Esophagus (tissue), 2 donors: ENCODE measurements at regions not wholly inside any gene's neighbourhood (a gene's known extent, or its start where the extent isn't known, plus 50 kb on each side); places are given as distances from the start of the nearest gene placed in this dataset.

Experiments used
- H3K27ac ChIP-seq, 2 donors: one replicate each; pipeline ENCODE4 v1.5.1; 2013; ENCODE audit warnings: low read depth in 2 of 2, mild to moderate bottlenecking in 2 of 2, inconsistent platforms in 1 of 2, low read length in 1 of 2, moderate library complexity in 1 of 2
- H3K27me3 ChIP-seq, 2 donors: one replicate each; pipeline ENCODE4 v1.6.1; 2013; ENCODE audit warnings: low read length in 2 of 2, control low read depth in 1 of 2, mild to moderate bottlenecking in 1 of 2; ENCODE audit not compliant: insufficient read depth in 2 of 2, control insufficient read depth in 1 of 2
- H3K36me3 ChIP-seq, 2 donors: one replicate each; pipeline ENCODE4 v1.6.1; 2013; ENCODE audit warnings: low read length in 1 of 2; ENCODE audit not compliant: control insufficient read depth in 2 of 2, insufficient read depth in 2 of 2
- H3K4me1 ChIP-seq, 2 donors: one replicate each; pipeline ENCODE4 v1.6.1; 2013; ENCODE audit warnings: low read length in 1 of 2; ENCODE audit not compliant: control insufficient read depth in 2 of 2, insufficient read depth in 2 of 2
- H3K4me3 ChIP-seq, 2 donors: one replicate each; pipeline ENCODE4 v1.5.1; 2013; ENCODE audit warnings: low read length in 2 of 2, mild to moderate bottlenecking in 2 of 2, low read depth in 1 of 2, moderate library complexity in 1 of 2
- H3K9me3 ChIP-seq, 2 donors: one replicate each; pipeline ENCODE4 v1.6.1; 2013; ENCODE audit warnings: mild to moderate bottlenecking in 2 of 2, low read depth in 1 of 2, low read length in 1 of 2, moderate library complexity in 1 of 2; ENCODE audit not compliant: control insufficient read depth in 2 of 2, insufficient read depth in 1 of 2
- WGBS, 2 donors: extraction: QIAGEN DNeasy Blood & Tissue Kit; methylation state at CpG; one replicate each; pipeline ENCODE4 v1.1.7; 2013; 5-methylcytosine and 5-hydroxymethylcytosine counted together
- donor health status: healthy with polysubstance abuse.
- donor health status: Bipolar disorder and iron deficiency.

DNA sequence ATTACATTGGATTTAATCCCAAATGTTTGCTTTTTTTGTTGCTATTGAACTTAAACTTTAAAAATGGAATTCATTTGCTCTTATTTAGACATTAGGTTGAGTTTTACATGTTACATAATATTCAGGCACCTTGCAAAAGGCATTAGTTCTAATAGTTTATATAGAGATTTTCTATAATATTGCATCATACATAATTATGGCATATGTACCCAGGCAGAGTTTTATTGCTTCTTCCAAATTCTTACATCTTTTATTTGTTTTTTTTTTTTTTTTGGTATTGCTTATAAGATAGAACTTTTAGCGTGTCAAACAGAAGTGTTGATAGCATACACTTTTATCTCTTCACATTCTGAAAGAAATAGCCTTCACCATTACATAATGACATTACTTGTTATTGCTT, 487.7 kb downstream of the GABRG1 start:
- Histone ChIP-seq H3K9me3 (peaks cover 0 to 3% of the 10 kb centered on the region in 2 donors), H3K27me3 (no peaks in the 10 kb centered on the region), H3K27ac (no peak overlapping the region), H3K36me3 (no peaks in the 10 kb centered on the region), H3K4me1 (no peaks in the 10 kb centered on the region), H3K4me3 (no peak overlapping the region)
- 92 to 95% methylated on average over 1 of the region's 1 CpG for WGBS, 2 donors

DNA sequence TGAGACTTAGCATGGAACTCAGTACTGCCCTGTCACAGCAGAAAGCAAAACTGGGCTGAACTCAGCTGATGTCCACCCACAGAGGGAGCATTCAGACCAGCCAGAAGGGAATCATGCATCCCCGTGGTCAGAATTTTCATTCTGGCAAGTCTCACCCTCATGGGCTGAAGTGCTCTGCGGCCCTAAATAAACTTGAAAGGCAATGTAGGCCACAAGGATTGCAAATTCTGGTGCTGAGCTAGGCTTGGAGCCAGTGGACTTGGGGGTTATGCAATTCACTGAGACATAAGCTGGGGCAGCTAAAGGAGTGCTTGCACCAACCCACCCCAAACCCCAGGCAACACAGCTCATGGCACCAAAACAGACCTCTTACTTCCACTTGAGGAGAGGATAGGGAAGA, 494.1 kb downstream of the GABRG1 start:
- no peak overlapping the region for H3K4me3 ChIP-seq
- no peaks in the 10 kb centered on the region for H3K4me1 ChIP-seq
- 59 to 73% methylated on average over 2 of the region's 2 CpGs for WGBS, 2 donors
- no peaks in the 10 kb centered on the region for H3K36me3 ChIP-seq
- H3K27ac ChIP-seq, result no peak overlapping the region
- H3K9me3 ChIP-seq, result no peaks in the 10 kb centered on the region
- no peaks in the 10 kb centered on the region for H3K27me3 ChIP-seq

DNA sequence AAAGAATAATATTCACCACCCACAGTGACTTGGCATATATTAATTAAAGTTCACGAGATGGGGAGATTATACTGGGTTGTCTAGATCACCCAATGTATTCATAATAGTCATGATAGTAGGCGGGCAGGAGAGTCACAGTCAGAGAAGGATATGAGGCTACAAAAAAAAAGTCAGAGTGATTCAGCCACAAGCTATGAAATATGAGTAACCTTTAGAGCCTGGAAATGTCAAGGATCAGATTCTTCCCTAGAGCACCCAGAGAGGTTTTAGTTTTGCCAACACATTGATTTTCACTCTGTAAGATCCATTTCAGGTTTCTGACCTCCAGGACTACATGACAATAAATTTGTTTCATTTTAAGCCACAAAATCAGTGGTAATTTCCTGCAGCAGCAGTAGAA, 501.9 kb downstream of the GABRG1 start:
- WGBS, 2 donors, result 55 to 58% methylated on average over 2 of the region's 2 CpGs
- H3K9me3 ChIP-seq, result no peaks in the 10 kb centered on the region
- H3K4me1 ChIP-seq, result no peaks in the 10 kb centered on the region
- no peaks in the 10 kb centered on the region for H3K36me3 ChIP-seq
- no peaks in the 10 kb centered on the region for H3K27me3 ChIP-seq
- H3K27ac ChIP-seq, result no peak overlapping the region
- H3K4me3 ChIP-seq, result no peak overlapping the region

DNA sequence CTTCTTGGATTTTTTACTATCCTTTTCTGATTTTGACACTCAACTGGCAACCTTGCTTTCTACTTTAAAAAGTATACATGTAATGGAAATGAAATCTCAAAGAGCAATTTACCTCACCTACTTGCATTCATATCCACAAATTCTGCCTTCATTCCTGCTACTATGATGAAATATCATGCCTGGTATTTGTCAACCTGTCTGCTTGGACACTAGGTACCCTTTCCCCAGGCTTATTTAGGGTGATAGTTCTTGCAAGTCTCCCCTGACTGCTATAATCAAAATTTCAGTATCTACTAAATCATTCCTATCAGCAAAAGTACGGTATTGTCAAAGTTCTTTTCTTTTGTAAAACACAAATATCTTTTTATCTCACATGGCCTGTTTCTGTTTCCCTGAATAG, 503.0 kb downstream of the GABRG1 start:
- Histone ChIP-seq H3K9me3 (no peaks in the 10 kb centered on the region), H3K36me3 (no peaks in the 10 kb centered on the region), H3K4me1 (no peaks in the 10 kb centered on the region), H3K27ac (no peak overlapping the region), H3K27me3 (no peaks in the 10 kb centered on the region), H3K4me3 (no peak overlapping the region)
- 73 to 86% methylated on average over 1 of the region's 1 CpG for WGBS, 2 donors

DNA sequence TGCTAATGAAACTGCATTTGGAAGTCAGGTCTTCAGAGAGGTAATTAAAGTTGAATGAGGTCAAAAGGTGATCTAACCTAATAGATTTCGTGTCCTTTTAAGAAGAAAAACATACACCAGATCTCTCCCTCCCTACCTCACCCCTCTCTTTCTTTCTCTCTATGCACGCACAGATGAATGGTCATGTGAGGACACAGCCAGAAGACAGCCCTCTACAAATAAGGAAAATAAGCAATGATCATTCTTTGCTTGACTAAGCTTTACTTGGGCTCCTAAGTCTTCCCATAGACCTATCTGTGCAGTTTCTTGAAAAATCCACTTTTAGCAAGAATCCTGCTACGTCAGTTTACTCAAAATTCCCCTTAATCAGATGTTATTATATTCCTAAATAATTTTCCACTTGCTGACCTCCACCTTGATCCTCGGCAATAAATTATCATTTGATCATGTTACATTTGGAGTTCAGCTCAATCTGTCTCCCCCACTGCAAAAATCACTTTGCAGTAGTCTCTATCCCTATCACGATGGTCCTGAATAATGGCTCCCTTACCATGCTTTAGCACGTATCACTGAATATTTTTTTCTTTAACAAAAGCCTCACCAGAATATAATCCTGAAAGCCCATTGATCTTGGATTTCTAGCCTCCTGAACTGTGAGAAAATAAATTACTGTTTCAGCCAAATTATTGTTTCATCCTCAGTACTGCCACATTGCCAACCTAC, 527.3 kb downstream of the GABRG1 start:
- no peak overlapping the region for H3K4me3 ChIP-seq
- no peaks in the 10 kb centered on the region for H3K27me3 ChIP-seq
- no peaks in the 10 kb centered on the region for H3K9me3 ChIP-seq
- WGBS, 2 donors, result 66 to 69% methylated on average over 6 of the region's 6 CpGs
- no peak overlapping the region for H3K27ac ChIP-seq
- no peaks in the 10 kb centered on the region for H3K36me3 ChIP-seq
- H3K4me1 ChIP-seq, result no peaks in the 10 kb centered on the region

DNA sequence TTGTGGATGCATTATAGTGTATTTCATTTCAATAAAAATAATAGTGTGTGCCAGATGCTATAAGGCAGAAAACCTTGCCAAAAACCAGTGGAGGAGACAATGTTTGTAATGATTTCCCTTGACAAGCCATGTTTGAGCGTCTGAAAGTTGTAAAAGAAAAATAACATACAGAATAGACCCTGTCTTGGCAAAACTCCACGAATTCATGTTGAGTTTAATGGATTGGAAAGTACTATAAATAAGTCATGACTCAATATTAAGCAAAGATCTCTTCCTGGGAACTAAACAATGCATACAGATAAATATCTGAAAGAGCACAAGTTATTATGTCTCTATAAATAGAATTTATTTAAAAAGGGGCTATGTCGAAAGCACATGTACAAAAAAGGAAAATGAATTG, 543.5 kb downstream of the GABRG1 start:
- no peaks in the 10 kb centered on the region for H3K36me3 ChIP-seq
- no peaks in the 10 kb centered on the region for H3K27me3 ChIP-seq
- WGBS, 2 donors, result 13% methylated on average over 3 of the region's 3 CpGs
- H3K4me1 ChIP-seq, result no peaks in the 10 kb centered on the region
- H3K4me3 ChIP-seq, result no peak overlapping the region
- H3K27ac ChIP-seq, result no peak overlapping the region
- peaks cover 1 to 2% of the 10 kb centered on the region in 2 donors for H3K9me3 ChIP-seq

DNA sequence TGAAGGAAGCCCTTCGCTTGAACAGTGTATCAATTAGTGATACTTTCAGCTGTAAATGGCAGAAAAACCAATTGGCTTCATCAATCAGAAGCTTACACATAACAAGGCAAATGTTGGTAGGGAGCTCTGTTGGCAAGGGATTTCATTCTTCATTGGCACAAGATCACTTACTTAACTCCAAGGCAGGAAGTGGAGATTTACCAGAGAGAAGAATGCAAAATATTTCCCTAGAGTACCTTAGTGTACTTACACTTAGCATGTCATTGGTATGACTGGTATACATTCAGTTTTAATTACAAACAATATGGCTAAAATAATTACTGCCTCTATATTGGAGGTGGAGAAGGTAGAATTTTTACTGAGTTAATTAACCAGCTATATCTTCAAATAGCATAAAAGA, 545.0 kb downstream of the GABRG1 start:
- Histone ChIP-seq H3K36me3 (no peaks in the 10 kb centered on the region), H3K27ac (no peak overlapping the region), H3K27me3 (no peaks in the 10 kb centered on the region), H3K9me3 (no peaks in the 10 kb centered on the region), H3K4me3 (no peak overlapping the region), H3K4me1 (no peaks in the 10 kb centered on the region)
- 87 to 97% methylated on average over 1 of the region's 1 CpG for WGBS, 2 donors

DNA sequence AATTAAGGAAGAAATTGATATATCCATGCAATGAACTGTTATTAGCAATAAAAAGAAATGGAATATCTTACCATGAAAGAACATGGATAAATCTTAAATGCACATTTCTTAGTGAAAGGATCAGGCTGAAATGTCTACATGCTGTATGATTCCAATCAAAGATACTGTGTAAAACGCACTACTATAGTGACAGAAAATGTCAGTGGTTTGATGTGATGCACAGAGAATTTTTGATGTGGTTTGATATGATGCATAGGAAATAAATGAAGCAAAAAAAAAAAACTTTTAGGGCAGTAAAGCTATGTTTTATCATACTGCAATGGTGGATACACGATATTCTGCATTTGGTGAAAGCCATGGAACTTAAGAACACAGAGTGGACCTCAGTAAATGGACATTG, 547.6 kb downstream of the GABRG1 start:
- no peak overlapping the region for H3K27ac ChIP-seq
- H3K27me3 ChIP-seq, result no peaks in the 10 kb centered on the region
- H3K4me3 ChIP-seq, result no peak overlapping the region
- no peaks in the 10 kb centered on the region for H3K36me3 ChIP-seq
- 70 to 81% methylated on average over 2 of the region's 2 CpGs for WGBS, 2 donors
- H3K9me3 ChIP-seq, result no peaks in the 10 kb centered on the region
- no peaks in the 10 kb centered on the region for H3K4me1 ChIP-seq

DNA sequence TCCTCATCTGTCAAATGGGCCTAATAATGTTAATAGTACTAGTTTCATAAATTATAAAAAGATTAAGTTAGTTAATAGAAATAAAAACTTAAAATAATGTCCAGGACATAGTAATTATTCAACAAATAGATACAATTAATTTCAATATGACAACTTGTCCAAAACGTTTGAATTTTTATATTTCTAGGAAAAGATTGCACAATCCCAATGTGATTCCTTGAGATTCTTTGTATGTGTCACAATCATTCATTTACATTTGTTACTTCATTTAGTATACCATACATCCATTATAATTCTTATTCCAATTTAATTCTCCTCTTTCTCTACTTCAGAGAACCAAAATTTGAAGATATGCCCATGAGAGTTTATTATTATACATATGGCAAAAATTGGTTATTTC, 554.2 kb downstream of the GABRG1 start:
- no peak overlapping the region for H3K27ac ChIP-seq
- 50 to 58% methylated on average over 1 of the region's 1 CpG for WGBS, 2 donors

DNA sequence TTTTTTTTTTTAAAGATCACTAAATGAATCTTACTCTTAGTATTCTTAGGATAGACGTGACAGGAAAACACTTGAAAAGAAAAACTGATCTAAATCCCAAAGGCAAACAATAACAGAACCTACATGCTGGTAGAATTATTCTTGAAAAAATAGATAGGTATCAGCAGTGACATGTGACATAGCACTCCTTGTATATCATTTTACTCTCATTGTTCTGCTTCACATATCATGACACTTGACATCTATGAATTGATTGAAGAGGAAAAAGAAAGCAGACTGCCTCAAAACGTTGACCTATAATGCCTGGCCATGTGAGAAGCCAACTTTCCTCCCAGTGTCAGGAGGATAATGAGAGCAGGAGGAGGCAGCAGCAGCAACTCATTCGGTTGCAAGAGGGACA, 555.2 kb downstream of the GABRG1 start:
- Histone ChIP-seq H3K9me3 (peaks cover 0 to 4% of the 10 kb centered on the region in 2 donors), H3K4me1 (no peaks in the 10 kb centered on the region), H3K27me3 (no peaks in the 10 kb centered on the region), H3K27ac (no peak overlapping the region), H3K4me3 (no peak overlapping the region), H3K36me3 (no peaks in the 10 kb centered on the region)
- 50 to 52% methylated on average over 3 of the region's 3 CpGs for WGBS, 2 donors

More for the DNA sequence above, 554.2 kb downstream of the GABRG1 start:
- Histone ChIP-seq H3K9me3 (peaks cover 0 to 4% of the 10 kb centered on the region in 2 donors), H3K36me3 (no peaks in the 10 kb centered on the region), H3K4me3 (no peak overlapping the region), H3K4me1 (no peaks in the 10 kb centered on the region), H3K27me3 (no peaks in the 10 kb centered on the region)
